OCI-LY3 (cell line): ENCODE measurements at regions not wholly inside any gene's neighbourhood (a gene's known extent, or its start where the extent isn't known, plus 50 kb on each side); places are given as distances from the start of the nearest gene placed in this dataset.
"Not testable (repeated sequence)": the region's sequence is repeated elsewhere in the genome, so short reads cannot be mapped to it uniquely, and the experiment has no call there.

Experiments used
- H2AFZ ChIP-seq: fragments of 200-600, 300-600 bp; shearing (Covaris generic); 2 replicates; pipeline ENCODE4 v1.6.0; 2014; ENCODE audit warnings: antibody characterized with exemption, low read depth, low read length
- H3K27ac ChIP-seq: fragments of 200-600, 300-600 bp; sonication (generic); 2 replicates; pipeline ENCODE4 v1.5.1; 2014; ENCODE audit warnings: mild to moderate bottlenecking, low read length, moderate library complexity, mixed read lengths
- H3K27me3 ChIP-seq: fragments of 200-600, 300-600 bp; sonication (generic); 2 replicates; pipeline ENCODE4 v1.6.1; 2014; ENCODE audit warnings: low read depth, low read length, mixed read lengths
- H3K36me3 ChIP-seq: fragments of 200-600, 300-600 bp; sonication (generic); replicated peaks from 2 replicates; pipeline ENCODE3; 2014; ENCODE audit warnings: low read depth, low read length, mixed read lengths
- H3K4me1 ChIP-seq: fragments of 300-600, 200-600 bp; sonication (generic); 2 replicates; pipeline ENCODE4 v1.6.1; 2014; ENCODE audit warnings: low read length, mixed read lengths
- H3K4me2 ChIP-seq: fragments of 200-600, 300-600 bp; sonication (generic); 2 replicates; pipeline ENCODE4 v1.6.1; 2014; ENCODE audit warnings: low read length, mixed read lengths
- H3K4me3 ChIP-seq: fragments of 300-600, 200-600 bp; sonication (generic); 2 replicates; pipeline ENCODE4 v1.5.1; 2014; ENCODE audit warnings: antibody characterized with exemption, mild to moderate bottlenecking, low read length, moderate library complexity
- H3K79me2 ChIP-seq: fragments of 300-600, 200-600 bp; shearing (Covaris generic); 2 replicates; pipeline ENCODE4 v1.6.1; 2014; ENCODE audit warnings: mild to moderate bottlenecking, low read length, mixed read lengths
- H3K9ac ChIP-seq: fragments of 300-600, 200-600 bp; shearing (Covaris generic); 2 replicates; pipeline ENCODE4 v1.6.0; 2014; ENCODE audit warnings: mild to moderate bottlenecking, low read length, moderate library complexity
- H3K9me3 ChIP-seq: fragments of 200-600, 300-600 bp; shearing (Covaris generic); 2 replicates; pipeline ENCODE4 v1.6.1; 2014; ENCODE audit warnings: low read length, mixed read lengths; ENCODE audit not compliant: insufficient read depth
- H4K20me1 ChIP-seq: fragments of 200-600, 300-600 bp; sonication (generic); 2 replicates; pipeline ENCODE4 v1.6.1; 2016; ENCODE audit warnings: low read length, mixed read lengths; ENCODE audit not compliant: insufficient read depth
- EZH2phosphoT487 ChIP-seq: fragments of 200-600 bp; shearing (Covaris generic); IDR thresholded peaks from 2 replicates; pipeline ENCODE4 v1.6.1; 2018; ENCODE audit warnings: antibody characterized with exemption, mixed run types, low read depth
- TF ChIP-seq, protein P1 (sequence below): fragments of 200-600, 300-600 bp; sonication (generic); IDR thresholded peaks from 2 replicates; pipeline ENCODE4 v1.5.1; 2014; ENCODE audit warnings: antibody characterized with exemption, low read length, low read depth

DNA sequence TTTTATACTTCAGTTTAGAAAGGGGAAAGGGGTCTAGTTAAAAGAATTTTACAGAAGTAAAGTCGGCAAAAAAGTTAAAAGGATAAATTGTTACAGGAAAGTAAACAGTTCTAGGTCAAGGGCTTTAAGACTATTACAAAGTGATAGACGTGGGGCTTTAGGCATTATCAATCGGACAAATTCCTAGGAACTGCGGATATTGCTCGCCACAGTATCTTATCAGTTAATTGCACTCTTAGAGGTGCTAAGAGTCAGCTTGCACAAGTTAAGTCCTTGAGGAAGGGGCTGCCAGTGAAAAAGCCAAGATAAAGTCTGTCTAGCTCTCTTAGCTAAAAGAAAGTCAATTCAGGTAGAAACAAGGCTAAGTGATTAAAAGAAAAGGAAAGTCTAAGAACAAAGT is 102.1 kb downstream of the ALG1L2 start:
- not testable (repeated sequence) for H3K36me3 ChIP-seq, H3K79me2 ChIP-seq, H3K9ac ChIP-seq, H3K9me3 ChIP-seq, H3K27ac ChIP-seq, H3K27me3 ChIP-seq, H4K20me1 ChIP-seq, H2AFZ ChIP-seq, H3K4me2 ChIP-seq, H3K4me3 ChIP-seq
- H3K4me1 ChIP-seq, result peaks cover 15% of the 10 kb centered on the region

DNA sequence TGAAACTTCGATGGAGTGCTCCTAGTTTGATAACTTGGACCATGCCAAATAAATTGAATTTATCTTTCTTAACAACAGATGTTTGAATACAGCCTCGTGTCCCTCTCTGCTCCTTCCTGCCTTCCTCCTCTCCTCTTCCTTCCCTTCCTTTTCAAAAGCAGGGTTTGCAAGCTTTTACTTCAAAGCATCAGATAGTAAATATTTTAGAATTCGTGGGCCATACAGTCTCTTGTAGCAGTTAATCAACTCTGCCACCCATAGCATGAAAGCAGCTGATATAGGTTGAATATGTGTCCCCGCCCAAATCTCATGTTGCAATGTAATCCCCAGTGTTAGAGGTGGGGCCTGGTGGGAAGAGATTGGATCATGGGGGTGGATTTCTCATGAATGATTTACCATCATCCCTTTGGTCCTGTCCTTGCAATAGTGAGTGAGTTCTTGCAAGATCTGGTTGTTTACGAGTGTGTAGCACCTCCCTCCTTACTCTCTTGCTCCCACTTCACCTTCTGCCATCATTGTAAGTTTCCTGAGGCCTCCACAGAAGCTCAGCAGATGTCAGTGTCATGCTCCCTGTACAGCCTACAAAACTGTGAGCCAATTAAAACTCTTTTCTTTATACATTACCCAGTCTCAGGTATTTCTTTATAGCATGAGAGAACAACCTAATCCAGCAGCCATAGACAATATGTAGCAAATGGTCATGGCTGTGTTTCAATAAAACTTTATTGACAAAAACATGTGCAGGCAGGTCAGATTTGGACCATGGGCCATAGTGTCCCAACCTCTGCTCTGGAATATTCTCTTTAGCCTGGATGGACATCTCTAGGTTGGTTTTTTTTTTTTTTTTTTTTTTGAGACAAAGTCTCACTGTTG is 102.8 kb downstream of the ALG1L2 start:
- not testable (repeated sequence) for H3K9ac ChIP-seq, H3K9me3 ChIP-seq, H3K27ac ChIP-seq, H3K4me1 ChIP-seq, H3K79me2 ChIP-seq, H3K4me2 ChIP-seq, H2AFZ ChIP-seq, H3K36me3 ChIP-seq, H3K4me3 ChIP-seq, H4K20me1 ChIP-seq, H3K27me3 ChIP-seq

DNA sequence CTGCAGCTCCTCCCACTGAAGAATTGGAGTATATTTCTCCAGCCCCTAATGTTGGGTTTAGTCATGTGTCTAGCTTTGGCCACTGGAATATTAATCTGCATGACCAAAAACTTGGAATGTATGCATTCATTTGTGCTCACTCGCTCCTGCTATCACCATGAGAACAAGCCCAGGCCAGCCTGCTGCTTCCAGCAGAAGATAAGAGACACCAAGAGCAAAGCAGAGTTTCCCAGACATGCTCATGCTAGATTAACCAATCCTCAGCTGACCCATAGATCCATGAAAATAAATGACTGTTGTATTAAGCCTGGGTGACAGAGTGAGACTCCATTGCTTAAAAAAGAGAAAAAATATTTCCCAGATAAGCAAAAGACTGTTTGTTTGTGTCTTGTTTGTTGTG is 119.6 kb downstream of the ALG1L2 start:
- not testable (repeated sequence) for H3K9ac ChIP-seq, H2AFZ ChIP-seq, H3K79me2 ChIP-seq, H3K4me3 ChIP-seq, H3K27ac ChIP-seq, H3K36me3 ChIP-seq, H3K9me3 ChIP-seq, H3K4me2 ChIP-seq, H3K27me3 ChIP-seq, H3K4me1 ChIP-seq, H4K20me1 ChIP-seq

DNA sequence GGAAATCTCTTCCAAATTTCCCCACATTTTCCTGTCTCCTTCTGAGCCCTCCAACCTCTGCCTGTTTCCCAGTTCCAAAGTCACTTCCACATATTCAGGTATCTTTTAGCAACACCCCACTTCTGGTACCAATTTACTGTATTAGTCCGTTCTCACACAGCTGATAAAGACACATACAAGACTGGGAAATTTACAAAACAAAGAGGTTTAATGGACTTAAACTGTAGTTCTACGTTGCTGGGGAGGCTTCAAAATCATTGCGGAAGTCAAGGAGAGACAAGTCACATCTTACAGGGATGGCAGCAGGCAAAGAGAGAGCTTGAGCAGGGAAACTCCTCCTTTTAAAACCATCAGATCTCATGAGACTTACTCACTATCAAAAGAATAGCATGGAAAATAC is 122.0 kb downstream of the ALG1L2 start:
- H4K20me1 ChIP-seq, H3K36me3 ChIP-seq, H3K4me2 ChIP-seq, H3K27ac ChIP-seq, H3K79me2 ChIP-seq, H3K27me3 ChIP-seq, H2AFZ ChIP-seq, H3K9me3 ChIP-seq, H3K4me3 ChIP-seq, H3K4me1 ChIP-seq, H3K9ac ChIP-seq: not testable (repeated sequence)

DNA sequence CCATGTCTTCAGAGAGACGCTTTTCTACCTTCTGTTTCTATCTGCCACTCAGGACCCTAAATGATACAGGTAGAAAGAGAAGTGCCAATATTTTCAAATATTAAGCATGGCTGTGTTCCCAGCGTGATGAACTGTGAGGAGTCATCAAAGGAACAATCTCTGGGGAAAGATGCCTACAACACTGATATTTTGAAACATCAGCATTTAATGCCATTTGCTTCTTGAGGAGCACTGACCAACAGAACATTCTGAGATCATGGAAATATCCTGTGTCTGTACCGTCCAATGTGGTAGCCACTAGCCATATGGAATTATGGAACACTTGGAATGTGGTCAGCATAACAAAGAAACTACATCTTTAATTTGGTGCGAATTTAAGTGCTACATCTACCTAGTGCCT is 117.9 kb upstream of the COL6A5 start:
- Histone ChIP-seq H3K36me3 (no peaks in the 10 kb centered on the region), H2AFZ (no peak overlapping the region), H3K27ac (no peak overlapping the region), H3K9me3 (no peaks in the 10 kb centered on the region), H3K79me2 (no peaks in the 10 kb centered on the region), H4K20me1 (no peaks in the 10 kb centered on the region), H3K27me3 (peaks cover 30% of the 10 kb centered on the region), H3K9ac (no peak overlapping the region), H3K4me3 (no peak overlapping the region), H3K4me2 (no peak overlapping the region), H3K4me1 (no peaks in the 10 kb centered on the region)
- TF ChIP-seq EZH2phosphoT487, result no peak
- TF ChIP-seq, protein P1, sequence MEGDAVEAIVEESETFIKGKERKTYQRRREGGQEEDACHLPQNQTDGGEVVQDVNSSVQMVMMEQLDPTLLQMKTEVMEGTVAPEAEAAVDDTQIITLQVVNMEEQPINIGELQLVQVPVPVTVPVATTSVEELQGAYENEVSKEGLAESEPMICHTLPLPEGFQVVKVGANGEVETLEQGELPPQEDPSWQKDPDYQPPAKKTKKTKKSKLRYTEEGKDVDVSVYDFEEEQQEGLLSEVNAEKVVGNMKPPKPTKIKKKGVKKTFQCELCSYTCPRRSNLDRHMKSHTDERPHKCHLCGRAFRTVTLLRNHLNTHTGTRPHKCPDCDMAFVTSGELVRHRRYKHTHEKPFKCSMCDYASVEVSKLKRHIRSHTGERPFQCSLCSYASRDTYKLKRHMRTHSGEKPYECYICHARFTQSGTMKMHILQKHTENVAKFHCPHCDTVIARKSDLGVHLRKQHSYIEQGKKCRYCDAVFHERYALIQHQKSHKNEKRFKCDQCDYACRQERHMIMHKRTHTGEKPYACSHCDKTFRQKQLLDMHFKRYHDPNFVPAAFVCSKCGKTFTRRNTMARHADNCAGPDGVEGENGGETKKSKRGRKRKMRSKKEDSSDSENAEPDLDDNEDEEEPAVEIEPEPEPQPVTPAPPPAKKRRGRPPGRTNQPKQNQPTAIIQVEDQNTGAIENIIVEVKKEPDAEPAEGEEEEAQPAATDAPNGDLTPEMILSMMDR, result no peak

DNA sequence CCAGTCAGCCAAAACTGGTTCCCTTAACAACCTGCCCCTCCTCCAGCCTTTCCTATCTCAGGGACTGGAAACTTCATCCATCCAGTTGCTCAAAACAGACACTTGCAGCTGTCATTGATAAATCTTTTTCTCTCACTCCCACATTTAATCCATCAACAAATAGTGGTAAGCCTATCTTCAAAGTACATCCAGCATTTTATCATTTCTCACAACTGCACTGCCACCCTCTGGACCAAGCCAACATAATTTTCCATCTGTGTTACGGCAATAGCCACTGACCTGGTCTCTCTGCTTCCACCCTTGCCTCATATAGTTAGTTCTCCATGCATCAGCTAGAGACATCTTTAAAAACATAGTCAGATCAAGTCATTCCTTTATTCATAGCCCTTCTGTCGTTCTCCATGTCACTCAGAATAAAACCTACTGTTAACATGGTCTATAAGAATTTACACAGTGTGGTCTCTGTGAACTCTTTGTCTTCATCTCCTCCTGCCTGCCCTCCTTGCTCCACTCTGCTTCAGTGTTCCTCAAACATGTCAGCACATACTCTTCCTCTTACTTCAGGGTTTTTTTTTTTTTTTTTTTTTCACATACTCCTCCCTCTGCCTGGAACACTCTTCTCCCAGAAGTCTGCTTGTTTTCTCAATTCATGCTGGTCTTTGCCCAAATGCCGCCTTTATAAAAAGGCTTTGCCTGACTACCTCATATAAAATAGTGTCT is 102.5 kb upstream of the COL6A5 start:
- peaks cover 28% of the 10 kb centered on the region for H3K27me3 ChIP-seq
- no peaks in the 10 kb centered on the region for H4K20me1 ChIP-seq
- H3K4me2 ChIP-seq, result no peak overlapping the region
- H3K9ac ChIP-seq, result no peak overlapping the region
- no peaks in the 10 kb centered on the region for H3K36me3 ChIP-seq
- H2AFZ ChIP-seq, result no peak overlapping the region
- H3K27ac ChIP-seq, result no peak overlapping the region
- no peak for TF ChIP-seq EZH2phosphoT487
- TF ChIP-seq, protein P1, result peak; percentile 56
- H3K79me2 ChIP-seq, result no peaks in the 10 kb centered on the region
- no peaks in the 10 kb centered on the region for H3K9me3 ChIP-seq
- no peak overlapping the region for H3K4me3 ChIP-seq
- no peaks in the 10 kb centered on the region for H3K4me1 ChIP-seq
